Fibroblast of lung (primary cell): ENCODE measurements at regions not wholly inside any gene's neighbourhood (a gene's known extent, or its start where the extent isn't known, plus 50 kb on each side); places are given as distances from the start of the nearest gene placed in this dataset.

Experiments
- CTCF ChIP-seq, 2 donors: IDR thresholded peaks in 1 of 2; conservative IDR thresholded peaks in 1 of 2; 1 replicate in 1 of 2; 2 replicates in 1 of 2; pipeline ENCODE4 v1.5.1; 2011 to 2012; ENCODE audit warnings: low read length in 2 of 2, control low read depth in 1 of 2, inconsistent platforms in 1 of 2, low read depth in 1 of 2, mild to moderate bottlenecking in 1 of 2
- EZH2 ChIP-seq: IDR thresholded peaks from 2 replicates; pipeline ENCODE4 v1.5.1; 2012; ENCODE audit warnings: low read length, control low read depth, mild to moderate bottlenecking; ENCODE audit errors: missing control alignments

DNA sequence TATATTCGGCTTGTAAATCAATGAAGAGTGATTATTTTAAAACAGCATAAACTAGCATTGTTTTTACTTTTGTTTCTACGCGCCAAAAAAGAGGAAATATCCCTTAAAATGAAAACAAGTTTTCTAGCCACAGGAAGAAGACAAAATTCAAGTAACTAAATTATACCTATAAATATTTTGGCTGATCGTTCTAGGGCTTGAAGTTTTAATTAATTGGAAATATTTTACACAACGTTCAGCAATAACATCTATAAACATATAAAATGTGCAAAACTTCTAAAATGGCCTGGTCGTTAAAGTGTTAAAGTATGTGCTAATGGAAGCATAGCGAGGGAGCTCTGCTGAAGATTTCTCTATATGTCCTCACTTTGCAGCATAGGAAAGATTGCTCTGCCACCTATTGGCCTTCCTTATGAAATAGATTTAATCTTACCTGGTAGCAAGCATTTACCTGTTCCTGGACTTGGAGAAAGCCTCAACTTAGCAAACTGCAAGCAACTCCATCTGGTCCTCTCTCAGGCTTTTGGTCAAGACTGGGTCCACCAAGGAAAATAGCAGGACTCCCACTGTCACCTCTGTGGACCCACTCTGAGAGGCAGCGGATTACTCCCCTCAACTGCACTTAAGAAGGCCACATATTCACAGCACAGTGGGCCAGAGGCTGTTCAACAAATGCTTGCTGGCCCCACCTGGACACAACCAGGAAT is 351.3 kb upstream of the RUNX1 start:
- TF ChIP-seq CTCF (conservative IDR thresholded peaks at IDR 0.05 in 1 of 2, IDR thresholded peaks at IDR 0.05 in 1 of 2; ENCODE audit: low read depth in 1 of 2, low read length in 2 of 2) (peak; percentile 26 to 56), EZH2 (no peak)
